Gastroesophageal sphincter (tissue), 3 donors: ENCODE measurements at regions not wholly inside any gene's neighbourhood (a gene's known extent, or its start where the extent isn't known, plus 50 kb on each side); places are given as distances from the start of the nearest gene placed in this dataset.
"Not testable (repeated sequence)": the region's sequence is repeated elsewhere in the genome, so short reads cannot be mapped to it uniquely, and the experiment has no call there.

ENCODE experiments used
- CTCF ChIP-seq, 4 experiments: fragments of 200-600 bp in 2 of 4; fragments of 450-650 bp in 2 of 4; sonication (generic) in 1 of 4; IDR thresholded peaks; one replicate each; pipeline ENCODE4 v1.5.1; 2017 to 2019; ENCODE audit warnings: antibody characterized with exemption in 4 of 4, mild to moderate bottlenecking in 2 of 4, moderate library complexity in 2 of 4
- EP300 ChIP-seq: sonication (generic); formaldehyde crosslinking; IDR thresholded peaks from one replicate; pipeline ENCODE4 v1.6.1; 2017; ENCODE audit warnings: antibody characterized with exemption, mild to moderate bottlenecking
- POLR2A ChIP-seq, 2 donors: fragments of 450-650 bp; IDR thresholded peaks; one replicate each; pipeline ENCODE4 v1.6.1; 2017; ENCODE audit warnings: antibody characterized with exemption in 2 of 2, mild to moderate bottlenecking in 2 of 2, moderate library complexity in 1 of 2
- POLR2AphosphoS5 ChIP-seq: sonication (generic); formaldehyde crosslinking; IDR thresholded peaks from one replicate; pipeline ENCODE4 v1.6.1; 2017; ENCODE audit warnings: antibody characterized with exemption

DNA sequence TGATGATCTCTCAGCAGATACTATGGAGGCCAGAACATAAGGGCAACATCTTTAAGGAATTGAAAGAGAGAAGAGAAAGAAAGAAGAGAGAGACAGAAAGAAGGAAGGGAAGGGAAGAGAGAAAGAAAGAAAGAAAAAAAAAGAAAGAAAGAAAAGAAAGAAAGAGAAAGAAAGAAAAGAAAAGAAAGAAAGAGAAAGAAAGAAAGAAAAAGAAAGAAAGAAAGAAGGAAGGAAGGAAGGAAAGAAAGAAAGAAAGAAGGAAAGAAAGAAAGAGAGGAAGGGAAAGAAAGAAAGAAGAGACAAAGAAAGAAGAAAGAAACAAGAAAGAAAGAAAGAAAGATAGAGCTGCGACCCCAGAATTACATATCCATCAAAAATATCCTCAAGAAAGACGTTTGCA, 124.9 kb downstream of the CPZ start:
- TF ChIP-seq POLR2AphosphoS5; POLR2A (IDR thresholded peaks at IDR 0.05); CTCF (IDR thresholded peaks at IDR 0.05); EP300: not testable (repeated sequence)
